Small intestine (tissue), 7 donors: ENCODE measurements at regions not wholly inside any gene's neighbourhood (a gene's known extent, or its start where the extent isn't known, plus 50 kb on each side); places are given as distances from the start of the nearest gene placed in this dataset.

ENCODE experiments used
- DNase-seq, 2 donors: peaks; one replicate each; pipeline versions ENCODE4 v3.0.0 to v3.0.0-alpha.2; 2013
- FAIRE-seq: peaks from 2 replicates; lab custom pipeline; 2012; peaks lifted over from hg19 to GRCh38; lab: Jason Lieb, UNC
- H3K27ac ChIP-seq, 3 donors: one replicate each; pipeline ENCODE4 v1.5.1; 2013; ENCODE audit warnings: low read length in 2 of 3, mild to moderate bottlenecking in 2 of 3, control low read depth in 1 of 3, inconsistent platforms in 1 of 3, low read depth in 1 of 3, moderate library complexity in 1 of 3
- H3K27me3 ChIP-seq, 3 donors: one replicate each; pipeline ENCODE4 v1.6.1; 2013; ENCODE audit warnings: low read length in 3 of 3, inconsistent platforms in 1 of 3; ENCODE audit not compliant: control insufficient read depth in 3 of 3, insufficient read depth in 3 of 3
- H3K36me3 ChIP-seq, 3 donors: one replicate each; pipeline ENCODE4 v1.6.1; 2013; ENCODE audit warnings: low read length in 3 of 3, inconsistent platforms in 1 of 3, low read depth in 1 of 3, mild to moderate bottlenecking in 1 of 3, moderate library complexity in 1 of 3; ENCODE audit not compliant: control insufficient read depth in 3 of 3, insufficient read depth in 2 of 3
- H3K4me1 ChIP-seq, 3 donors: one replicate each; pipeline ENCODE4 v1.6.1; 2013; ENCODE audit warnings: low read length in 2 of 3, inconsistent platforms in 1 of 3, low read depth in 1 of 3, mild to moderate bottlenecking in 1 of 3, moderate library complexity in 1 of 3; ENCODE audit not compliant: control insufficient read depth in 3 of 3, insufficient read depth in 2 of 3
- H3K4me3 ChIP-seq, 3 donors: one replicate each; pipeline ENCODE4 v1.5.1; 2013; ENCODE audit warnings: low read length in 3 of 3, control low read depth in 1 of 3, inconsistent platforms in 1 of 3, low read depth in 1 of 3, mild to moderate bottlenecking in 1 of 3, moderate library complexity in 1 of 3
- H3K9me3 ChIP-seq, 2 donors: one replicate each; pipeline ENCODE4 v1.6.1; 2013; ENCODE audit warnings: low read depth in 1 of 2, low read length in 1 of 2; ENCODE audit not compliant: control insufficient read depth in 2 of 2, insufficient read depth in 1 of 2
- WGBS, 3 donors: extraction: QIAGEN DNeasy Blood & Tissue Kit; methylation state at CpG; one replicate each; pipeline ENCODE4 v1.1.7; 2013; 5-methylcytosine and 5-hydroxymethylcytosine counted together
- donor health status: healthy with polysubstance abuse.
- donor health status: control.
- donor health status: control.
- donor health status: Bipolar disorder and iron deficiency.
- donor health status: healthy.

DNA sequence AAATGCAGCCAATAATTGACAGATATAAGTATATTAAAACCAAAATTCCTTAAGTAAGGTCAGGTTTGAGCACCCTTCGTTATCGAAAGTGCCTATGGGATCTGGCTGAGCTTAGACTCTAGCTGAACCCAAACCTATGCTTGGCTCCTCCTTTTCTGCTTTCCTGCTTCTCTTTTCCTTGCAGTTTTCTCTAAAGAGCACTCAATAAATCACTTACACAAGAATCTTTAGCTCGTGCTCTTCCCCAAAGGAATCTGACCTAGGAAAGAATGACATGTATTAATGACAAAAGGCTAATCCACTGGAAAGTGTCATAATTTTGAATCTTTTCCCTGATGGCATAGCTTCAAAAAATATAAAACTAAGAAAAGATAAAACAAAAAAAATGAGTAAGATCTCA lies 282.7 kb downstream of the DKK2 start:
- H3K4me3 ChIP-seq, result no peak overlapping the region
- FAIRE-seq (no peak), DNase-seq (no peak)
- no peaks in the 10 kb centered on the region for H3K36me3 ChIP-seq
- no peaks in the 10 kb centered on the region for H3K4me1 ChIP-seq
- no peak overlapping the region for H3K27ac ChIP-seq
- WGBS, 3 donors, result 42 to 44% (median 44%) methylated on average over 3 of the region's 3 CpGs
- H3K9me3 ChIP-seq, result no peaks in the 10 kb centered on the region
- no peaks in the 10 kb centered on the region for H3K27me3 ChIP-seq

DNA sequence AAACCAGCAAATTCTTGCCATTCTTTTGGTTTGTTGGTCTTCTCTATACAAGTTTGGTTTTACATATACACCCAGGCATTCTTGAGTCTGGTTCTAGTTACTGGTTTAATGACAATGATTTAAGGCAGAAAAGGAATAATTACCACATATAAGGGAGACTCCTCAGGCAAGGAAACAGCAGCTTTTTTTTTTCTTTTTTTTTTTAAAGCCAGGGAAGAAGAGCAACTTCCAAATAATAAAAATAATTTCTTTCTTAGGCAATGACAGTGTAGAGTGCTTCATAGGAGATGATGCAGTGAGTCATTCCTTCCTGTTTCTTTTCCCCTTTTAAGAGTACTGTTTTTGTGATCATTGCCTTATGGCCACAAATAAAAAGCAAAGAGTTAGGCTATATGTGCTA lies 289.7 kb downstream of the DKK2 start:
- Histone ChIP-seq H3K4me3 (no peak overlapping the region), H3K27me3 (no peaks in the 10 kb centered on the region), H3K9me3 (no peaks in the 10 kb centered on the region), H3K4me1 (no peaks in the 10 kb centered on the region), H3K36me3 (no peaks in the 10 kb centered on the region), H3K27ac (no peak overlapping the region)
- no peak for FAIRE-seq
- DNase-seq, result no peak

- no peak for DNase-seq
- Histone ChIP-seq H3K9me3 (no peaks in the 10 kb centered on the region), H3K4me1 (no peaks in the 10 kb centered on the region), H3K27me3 (no peaks in the 10 kb centered on the region), H3K4me3 (no peak overlapping the region), H3K36me3 (no peaks in the 10 kb centered on the region), H3K27ac (no peak overlapping the region)
- WGBS, 3 donors, result 42 to 50% (median 43%) methylated on average over 5 of the region's 5 CpGs
- no peak for FAIRE-seq
These were observed 298.0 kb downstream of the DKK2 start for GRCh38 chr4:106738121-106738520.

GRCh38 chr4:106718548-106718947 lies 317.6 kb downstream of the DKK2 start:
- no peak for FAIRE-seq
- H3K4me3 ChIP-seq, result no peak overlapping the region
- no peaks in the 10 kb centered on the region for H3K27me3 ChIP-seq
- no peak overlapping the region for H3K27ac ChIP-seq
- no peaks in the 10 kb centered on the region for H3K4me1 ChIP-seq
- no peak for DNase-seq
- H3K9me3 ChIP-seq, result no peaks in the 10 kb centered on the region
- 55 to 73% (median 57%) methylated on average over 1 of the region's 1 CpG for WGBS, 3 donors
- H3K36me3 ChIP-seq, result no peaks in the 10 kb centered on the region

GRCh38 chr4:106717091-106717490 lies 319.0 kb downstream of the DKK2 start:
- WGBS, 3 donors, result 81 to 92% (median 89%) methylated on average over 4 of the region's 4 CpGs
- Histone ChIP-seq H3K27me3 (no peaks in the 10 kb centered on the region), H3K4me3 (no peak overlapping the region), H3K36me3 (no peaks in the 10 kb centered on the region), H3K4me1 (no peaks in the 10 kb centered on the region), H3K9me3 (no peaks in the 10 kb centered on the region), H3K27ac (no peak overlapping the region)
- DNase-seq, result no peak
- no peak for FAIRE-seq

- Histone ChIP-seq H3K27ac (no peak overlapping the region), H3K36me3 (no peaks in the 10 kb centered on the region), H3K4me1 (no peaks in the 10 kb centered on the region), H3K4me3 (no peak overlapping the region), H3K27me3 (no peaks in the 10 kb centered on the region), H3K9me3 (no peaks in the 10 kb centered on the region)
- no peak for DNase-seq
- FAIRE-seq, result no peak
These were observed 320.3 kb downstream of the DKK2 start for GRCh38 chr4:106715825-106716224.

DNA sequence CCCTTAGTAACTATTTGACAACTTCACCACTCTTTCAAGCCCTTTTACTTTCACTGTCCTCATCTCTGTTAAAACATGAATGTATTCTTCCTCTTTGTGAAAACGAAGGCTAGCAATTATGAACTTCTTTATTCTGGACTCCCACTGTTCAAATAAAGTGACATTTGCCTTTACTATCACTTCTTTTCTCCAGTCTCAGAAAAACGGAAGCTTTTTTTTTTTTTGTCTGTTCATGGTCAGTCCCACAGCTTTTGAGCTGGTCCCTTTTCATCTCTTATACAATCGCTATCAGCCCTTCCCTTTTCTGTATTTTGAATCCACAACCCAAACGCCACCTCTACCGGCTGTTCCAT lies 327.7 kb downstream of the DKK2 start:
- FAIRE-seq, result no peak
- H3K27ac ChIP-seq, result no peak overlapping the region
- WGBS, 3 donors, result 56 to 68% (median 56%) methylated on average over 4 to 5 of the region's 5 CpGs
- DNase-seq, result no peak
- no peaks in the 10 kb centered on the region for H3K36me3 ChIP-seq
- no peak overlapping the region for H3K4me3 ChIP-seq
- H3K4me1 ChIP-seq, result no peaks in the 10 kb centered on the region
- H3K27me3 ChIP-seq, result no peaks in the 10 kb centered on the region
- H3K9me3 ChIP-seq, result no peaks in the 10 kb centered on the region

GRCh38 chr4:106707776-106708463 lies 328.2 kb downstream of the DKK2 start:
- Histone ChIP-seq H3K27me3 (no peaks in the 10 kb centered on the region), H3K27ac (no peak overlapping the region), H3K36me3 (no peaks in the 10 kb centered on the region), H3K4me3 (no peak overlapping the region), H3K9me3 (no peaks in the 10 kb centered on the region), H3K4me1 (no peaks in the 10 kb centered on the region)
- 50 to 67% (median 64%) methylated on average over 2 of the region's 2 CpGs for WGBS, 3 donors
- no peak for FAIRE-seq
- DNase-seq, result no peak

DNA sequence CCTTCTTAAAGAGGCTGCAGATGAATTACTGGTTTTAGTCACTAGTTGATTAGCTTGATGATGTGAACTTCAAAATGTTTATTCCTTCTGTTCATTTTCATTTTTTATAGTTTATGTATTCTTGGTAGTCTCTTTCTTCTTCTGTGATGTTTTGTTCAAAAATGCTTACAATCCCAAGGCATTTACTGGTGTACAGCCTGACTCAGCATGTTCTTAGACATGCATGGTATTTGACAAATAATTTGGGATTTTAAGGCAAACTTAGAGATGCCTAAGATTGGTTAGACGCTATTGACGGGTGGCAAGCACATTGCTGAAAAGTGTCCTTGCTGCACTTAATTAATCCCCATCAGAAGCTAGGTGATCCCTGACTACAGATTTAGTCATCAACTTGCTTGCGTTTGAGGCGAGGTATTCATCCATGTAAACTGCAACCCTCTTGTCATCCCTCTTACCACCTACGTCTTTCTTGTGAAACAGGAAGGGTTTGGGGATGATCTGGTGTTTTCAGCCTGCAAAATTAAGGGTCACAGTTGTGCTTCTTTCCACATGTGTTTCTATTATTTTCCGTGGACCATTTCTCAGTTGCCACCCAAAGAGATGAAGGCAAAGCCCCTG lies 331.8 kb downstream of the DKK2 start:
- Histone ChIP-seq H3K27ac (no peak overlapping the region), H3K4me1 (no peaks in the 10 kb centered on the region), H3K9me3 (no peaks in the 10 kb centered on the region), H3K4me3 (no peak overlapping the region), H3K27me3 (no peaks in the 10 kb centered on the region), H3K36me3 (no peaks in the 10 kb centered on the region)
- WGBS, 3 donors, result 75 to 77% (median 75%) methylated on average over 6 of the region's 6 CpGs
- DNase-seq (no peak), FAIRE-seq (no peak)
